Stimulated activated CD4-positive, alpha-beta T cell treated with anti-CD3 and anti-CD28 coated beads, Interleukin-12 subunit alpha, Interleukin-12 subunit beta, amount 100 ng/mL, for 24 hours (primary cell): ENCODE measurements at regions not wholly inside any gene's neighbourhood (a gene's known extent, or its start where the extent isn't known, plus 50 kb on each side); places are given as distances from the start of the nearest gene placed in this dataset.

Source experiments
- DNase-seq, 2 experiments: peaks; one replicate each; pipeline ENCODE4 v3.0.0-alpha.2; 2020; ENCODE audit warnings: low read depth in 2 of 2

DNA sequence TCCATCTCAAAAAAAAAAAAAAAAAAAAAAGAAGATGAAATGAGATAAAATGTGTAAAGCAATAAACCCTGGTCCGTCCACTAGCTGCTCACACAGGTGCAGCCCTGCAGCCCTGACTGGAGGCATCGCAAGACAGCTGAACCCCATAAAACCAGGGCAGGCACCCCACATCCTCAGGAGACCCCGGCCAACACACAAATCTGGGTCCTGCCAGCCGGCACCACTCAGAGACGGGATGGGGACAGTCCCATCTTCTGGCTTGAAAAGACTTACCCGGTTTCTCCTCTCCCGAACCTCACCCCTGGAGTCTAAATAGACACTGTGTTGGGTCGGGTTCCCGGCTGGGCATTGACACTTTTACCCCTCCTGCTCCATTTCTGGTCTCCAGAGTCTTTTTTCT is 52.7 kb upstream of the TNRC6C start:
- no peak for DNase-seq

- no peak for DNase-seq
Measured at GRCh38 chr17:77906377-77906871, 52.1 kb upstream of the TNRC6C start.

GRCh38 chr17:77907497-77908461 is 50.7 kb upstream of the TNRC6C start:
- no peak for DNase-seq

GRCh38 chr17:77908501-77908900 is 50.0 kb upstream of the TNRC6C start:
- no peak for DNase-seq
